ENCODE measurements at regions not wholly inside any gene's neighbourhood (a gene's known extent, or its start where the extent isn't known, plus 50 kb on each side); places are given as distances from the start of the nearest gene placed in this dataset.

- intact Hi-C loops (cut with DNase I) = no loop called here
- no peak for DNase-seq (ENCODE audit: low spot score)
Measured at GRCh38 chr15:73803806-73804205, 50.7 kb upstream of the INSYN1 start.

- intact Hi-C loops (cut with DNase I) = no loop called here
- DNase-seq (ENCODE audit: low spot score) = no peak
Measured at GRCh38 chr15:73805504-73806089, 52.4 kb upstream of the INSYN1 start.

GRCh38 chr15:73806698-73807483 is 53.7 kb upstream of the INSYN1 start:
- no peak for DNase-seq (ENCODE audit: low spot score)
- intact Hi-C loops (cut with DNase I) = no loop called here

GRCh38 chr15:73807865-73808264 is 54.7 kb upstream of the INSYN1 start:
- intact Hi-C loops (cut with DNase I) = no loop called here
- no peak for DNase-seq (ENCODE audit: low spot score)

GRCh38 chr15:73809728-73810501 is 56.8 kb upstream of the INSYN1 start:
- intact Hi-C loops (cut with DNase I) = no loop called here
- DNase-seq (ENCODE audit: low spot score) = no peak

GRCh38 chr15:73812806-73813465 is 59.8 kb upstream of the INSYN1 start:
- DNase-seq (ENCODE audit: low spot score) = no peak
- intact Hi-C loops (cut with DNase I) = no loop called here

- intact Hi-C loops (cut with DNase I) = no loop called here
- DNase-seq (ENCODE audit: low spot score) = no peak
Measured at GRCh38 chr15:73813589-73813988, 59.8 kb upstream of the TBC1D21 start.

GRCh38 chr15:73818308-73818985 is 54.9 kb upstream of the TBC1D21 start:
- no peak for DNase-seq (ENCODE audit: low spot score)
- intact Hi-C loops (cut with DNase I) = loop anchor here in 1 of 2 donors (5.0 kb wide), 1 partner anchor 1949 kb away; no protein-coding TSS in a partner anchor

- intact Hi-C loops (cut with DNase I) = no loop called here
- no peak for DNase-seq (ENCODE audit: low spot score)
Measured at GRCh38 chr15:73821181-73821580, 52.2 kb upstream of the TBC1D21 start.

GRCh38 chr15:73822998-73823397 is 50.4 kb upstream of the TBC1D21 start:
- no peak for DNase-seq (ENCODE audit: low spot score)
- intact Hi-C loops (cut with DNase I) = no loop called here
